Putamen (tissue), 1 donor: ENCODE measurements at regions not wholly inside any gene's neighbourhood (a gene's known extent, or its start where the extent isn't known, plus 50 kb on each side); places are given as distances from the start of the nearest gene placed in this dataset.
A peak's percentile ranks its signal among the peaks of the same experiment; 100 is the strongest.
"Not testable (repeated sequence)": the region's sequence is repeated elsewhere in the genome, so short reads cannot be mapped to it uniquely, and the experiment has no call there.

ENCODE experiments used
- DNase-seq: peaks from one replicate; pipeline ENCODE4 v3.0.0-alpha.2; 2016; ENCODE audit warnings: low spot score

GRCh38 chr5:119694284-119694683 is 64.9 kb downstream of the FAM170A start:
- no peak for DNase-seq

GRCh38 chr5:119706049-119706448 is 76.7 kb downstream of the FAM170A start:
- no peak for DNase-seq

- DNase-seq, result no peak
These were observed 78.9 kb downstream of the FAM170A start for GRCh38 chr5:119708076-119708790.

GRCh38 chr5:119721775-119722174 is 92.4 kb downstream of the FAM170A start:
- DNase-seq, result no peak

- DNase-seq, result not testable (repeated sequence)
These were observed 95.9 kb downstream of the FAM170A start for GRCh38 chr5:119725291-119725690.

- no peak for DNase-seq
These were observed 97.2 kb downstream of the FAM170A start for GRCh38 chr5:119726544-119726943.

GRCh38 chr5:119740225-119740624 is 110.9 kb downstream of the FAM170A start:
- no peak for DNase-seq

- DNase-seq, result no peak
These were observed 112.3 kb downstream of the FAM170A start for GRCh38 chr5:119741691-119742090.

- DNase-seq, result no peak
These were observed 113.0 kb downstream of the FAM170A start for GRCh38 chr5:119742311-119742710.

GRCh38 chr5:119743927-119744326 is 114.6 kb downstream of the FAM170A start:
- peak; percentile 46 for DNase-seq

- no peak for DNase-seq
These were observed 116.6 kb downstream of the FAM170A start for GRCh38 chr5:119745976-119746375.

GRCh38 chr5:119746984-119747383 is 117.6 kb downstream of the FAM170A start:
- no peak for DNase-seq

- no peak for DNase-seq
These were observed 121.8 kb downstream of the FAM170A start for GRCh38 chr5:119750887-119751733.

GRCh38 chr5:119751734-119752094 is 122.4 kb downstream of the FAM170A start:
- no peak for DNase-seq

GRCh38 chr5:119752921-119753886 is 123.8 kb downstream of the FAM170A start:
- no peak for DNase-seq

- not testable (repeated sequence) for DNase-seq
These were observed 125.5 kb downstream of the FAM170A start for GRCh38 chr5:119754825-119755224.

- no peak for DNase-seq
These were observed 127.9 kb downstream of the FAM170A start for GRCh38 chr5:119757276-119757675.

- not testable (repeated sequence) for DNase-seq
These were observed 140.6 kb downstream of the FAM170A start for GRCh38 chr5:119769695-119770693.

- DNase-seq, result not testable (repeated sequence)
These were observed 150.8 kb downstream of the FAM170A start for GRCh38 chr5:119780145-119780544.

- DNase-seq, result no peak
These were observed 155.7 kb downstream of the FAM170A start for GRCh38 chr5:119785057-119785456.
